ENCODE measurements at regions not wholly inside any gene's neighbourhood (a gene's known extent, or its start where the extent isn't known, plus 50 kb on each side); places are given as distances from the start of the nearest gene placed in this dataset.
"Not testable (repeated sequence)": the region's sequence is repeated elsewhere in the genome, so short reads cannot be mapped to it uniquely, and the experiment has no call there.

- DNase-seq = no peak
Measured at GRCh38 chr9:21605489-21605931, 123.4 kb upstream of the IFNE start.

GRCh38 chr9:21607576-21607975 lies 125.5 kb upstream of the IFNE start:
- no peak for DNase-seq

GRCh38 chr9:21608200-21608599 lies 126.1 kb upstream of the IFNE start:
- no peak for DNase-seq

GRCh38 chr9:21609506-21609905 lies 127.4 kb upstream of the IFNE start:
- DNase-seq = no peak

GRCh38 chr9:21611891-21612290 lies 129.8 kb upstream of the IFNE start:
- no peak for DNase-seq

- no peak for DNase-seq
Measured at GRCh38 chr9:21615018-21615417, 132.9 kb upstream of the IFNE start.

GRCh38 chr9:21615446-21615845 lies 133.3 kb upstream of the IFNE start:
- DNase-seq = no peak

- DNase-seq = no peak
Measured at GRCh38 chr9:21616082-21616778, 134.1 kb upstream of the IFNE start.

GRCh38 chr9:21624675-21625644 lies 142.8 kb upstream of the IFNE start:
- no peak for DNase-seq

- DNase-seq = no peak
Measured at GRCh38 chr9:21626493-21626892, 144.4 kb upstream of the IFNE start.

GRCh38 chr9:21628954-21629353 lies 146.8 kb upstream of the IFNE start:
- DNase-seq = not testable (repeated sequence)

- no peak for DNase-seq
Measured at GRCh38 chr9:21634951-21635350, 152.8 kb upstream of the IFNE start.

GRCh38 chr9:21638104-21638503 lies 156.0 kb upstream of the IFNE start:
- DNase-seq = no peak

- DNase-seq = no peak
Measured at GRCh38 chr9:21653091-21653490, 149.3 kb upstream of the MTAP start.

GRCh38 chr9:21653589-21653988 lies 148.8 kb upstream of the MTAP start:
- DNase-seq = no peak

GRCh38 chr9:21656776-21657674 lies 145.4 kb upstream of the MTAP start:
- no peak for DNase-seq

GRCh38 chr9:21657966-21658667 lies 144.3 kb upstream of the MTAP start:
- no peak for DNase-seq

GRCh38 chr9:21660976-21661375 lies 141.5 kb upstream of the MTAP start:
- DNase-seq = no peak

- DNase-seq = no peak
Measured at GRCh38 chr9:21661626-21662025, 140.8 kb upstream of the MTAP start.

- DNase-seq = no peak
Measured at GRCh38 chr9:21668516-21668915, 133.9 kb upstream of the MTAP start.

GRCh38 chr9:21669701-21670100 lies 132.7 kb upstream of the MTAP start:
- no peak for DNase-seq

- DNase-seq = no peak
Measured at GRCh38 chr9:21670374-21670773, 132.1 kb upstream of the MTAP start.

Measured in effector CD4-positive, alpha-beta T cell (primary cell).